HG03095 (cell line): ENCODE measurements at regions not wholly inside any gene's neighbourhood (a gene's known extent, or its start where the extent isn't known, plus 50 kb on each side); places are given as distances from the start of the nearest gene placed in this dataset.

Experiments used
- ATAC-seq: cut with Tn5 transposase; IDR thresholded peaks from one replicate; pipeline ENCODE4 v1.9.1; 2021; ENCODE audit warnings: moderate library complexity; ENCODE audit not compliant: unreplicated experiment

DNA sequence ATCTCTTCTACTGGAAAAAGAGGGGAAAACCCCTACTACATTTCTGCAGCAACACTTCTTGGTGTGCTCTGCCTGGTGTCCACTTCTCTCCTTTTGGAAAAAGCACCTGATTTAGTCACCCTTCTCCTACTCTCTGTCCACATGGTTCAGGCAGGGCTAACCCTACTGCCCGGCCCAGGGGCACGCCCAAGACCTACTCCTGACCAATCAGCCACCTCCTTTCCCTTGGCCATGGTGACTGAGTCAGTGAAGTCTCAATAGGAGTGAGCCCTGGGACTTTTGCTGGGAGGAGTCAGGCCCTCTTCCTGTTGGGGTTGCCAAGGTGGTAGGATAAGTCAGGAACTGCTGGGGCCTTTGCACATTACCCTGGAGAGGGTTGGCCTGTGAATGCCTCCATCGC lies 52.5 kb upstream of the MYL2 start:
- ATAC-seq, result no peak

DNA sequence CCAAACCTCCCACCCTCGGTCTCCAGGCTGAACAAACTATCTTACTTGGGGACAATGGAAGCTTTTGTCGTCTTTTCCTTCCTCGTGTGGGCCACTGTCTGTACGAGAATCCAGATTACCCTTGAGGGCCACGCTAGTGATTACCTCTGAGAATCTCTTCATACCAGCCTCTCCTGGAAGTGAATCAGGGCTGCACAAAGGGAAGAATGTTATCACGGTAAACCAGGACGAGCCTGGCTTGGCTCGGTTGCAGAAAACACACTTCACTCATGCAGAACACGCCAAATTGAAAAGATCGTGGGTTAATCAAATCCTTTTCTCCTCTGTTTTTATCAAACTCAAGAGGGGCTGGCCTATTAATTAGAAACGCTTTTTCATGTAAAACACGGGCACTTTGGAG lies 51.6 kb upstream of the MYL2 start:
- no peak for ATAC-seq

DNA sequence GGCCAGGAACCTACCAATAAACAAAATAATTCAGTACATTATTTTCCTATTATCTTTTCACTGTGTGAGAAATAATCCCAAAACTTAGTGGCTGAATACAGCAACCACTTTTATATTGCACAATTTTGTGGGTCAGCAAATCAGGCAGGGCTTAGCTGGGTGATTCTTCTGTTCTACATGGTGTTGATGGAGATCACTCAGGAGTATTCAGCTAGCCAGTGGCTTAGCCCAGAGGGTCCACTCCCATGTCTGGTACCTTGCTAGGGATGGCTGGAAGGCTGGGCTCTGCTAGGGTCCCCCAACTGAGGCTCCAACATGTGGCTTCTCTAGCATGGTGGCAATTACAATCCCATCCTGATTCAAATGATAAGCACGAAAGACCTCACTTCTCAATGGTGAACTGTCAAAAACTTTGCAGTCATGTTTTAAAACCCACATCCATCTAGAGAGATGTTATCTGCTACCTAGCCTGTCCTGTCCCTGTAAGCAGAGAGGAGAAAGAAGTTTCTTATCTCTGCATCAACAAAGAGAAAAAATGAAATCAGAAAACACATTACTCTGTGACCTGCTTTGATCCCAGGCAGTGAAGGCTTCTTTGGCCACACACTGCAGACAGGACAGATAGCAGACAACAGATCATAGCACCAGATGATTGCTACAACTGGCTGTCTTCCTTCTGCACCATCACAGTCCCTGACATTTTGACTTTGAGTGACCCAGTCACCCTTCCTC lies 51.0 kb upstream of the MYL2 start:
- ATAC-seq, result no peak
